ENCODE measurements at regions not wholly inside any gene's neighbourhood (a gene's known extent, or its start where the extent isn't known, plus 50 kb on each side); places are given as distances from the start of the nearest gene placed in this dataset.

DNA sequence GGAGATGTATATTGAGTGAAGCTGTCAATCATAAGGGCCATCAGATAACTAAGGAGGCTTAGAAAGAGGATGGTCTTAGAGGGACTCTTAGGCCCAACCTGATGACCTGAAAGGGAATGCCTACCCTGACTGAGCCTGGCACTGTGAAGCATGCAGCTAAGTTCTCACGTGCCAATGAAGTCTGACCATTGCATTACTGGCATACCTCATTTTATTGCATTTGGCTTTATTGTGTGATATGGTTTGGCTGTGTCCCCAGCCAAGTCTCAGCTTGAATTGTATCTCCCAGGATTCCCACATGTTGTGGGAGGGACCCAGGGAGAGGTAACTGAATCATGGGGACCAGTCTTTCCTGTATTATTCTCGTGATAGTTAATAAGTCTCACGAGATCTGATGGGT lies 421.6 kb upstream of the SGCD start:
- intact Hi-C loops (cut with micrococcal nuclease) (no loop called here), dilution Hi-C loops (cut with MboI; ENCODE audit: extremely low pct_ligation_motif_present, low sequenced_read_pairs) (no loop called here)
- ChIA-PET POLR2A (no interaction called here), CTCF (no interaction called here)
- Histone ChIP-seq H3K36me3 (ENCODE audit: control insufficient read depth in 2 of 2, extremely low read depth in 1 of 2, insufficient read depth in 2 of 2, low read length in 2 of 2) (no peaks in the 10 kb centered on the region), H4K20me1 (replicated peaks; ENCODE audit: control insufficient read depth, extremely low read depth, insufficient read depth, low read length) (no peaks in the 10 kb centered on the region), H3K27me3 (ENCODE audit: control insufficient read depth in 2 of 2, insufficient read depth in 2 of 2, low read length in 2 of 2) (no peaks in the 10 kb centered on the region), H3K9ac (replicated peaks; ENCODE audit: extremely low read depth, insufficient read depth, low read length) (no peak overlapping the region), H3K4me2 (ENCODE audit: insufficient read depth, low read length) (no peak overlapping the region), H3K9me3 (replicated peaks; ENCODE audit: control insufficient read depth, insufficient read depth, low read length) (peaks cover 2% of the 10 kb centered on the region), H3K4me3 (replicated peaks in 1 of 3; ENCODE audit: insufficient read depth in 1 of 3, low read depth in 1 of 3, low read length in 3 of 3) (no peak overlapping the region), H3K79me2 (ENCODE audit: control insufficient read depth, insufficient read depth, low read length) (no peaks in the 10 kb centered on the region), H3K4me1 (ENCODE audit: control insufficient read depth, extremely low read depth, insufficient read depth, low read length) (no peaks in the 10 kb centered on the region), H3K9me1 (replicated peaks; ENCODE audit: control insufficient read depth, extremely low read depth, insufficient read depth, low read length) (no peaks in the 10 kb centered on the region), H3K27ac (ENCODE audit: insufficient read depth, low read depth, low read length) (no peak overlapping the region), H2AFZ (ENCODE audit: low read depth, low read length) (no peak overlapping the region)
- BruUV-seq (replicated peaks), result no TSS peak
- DNase-seq (ENCODE audit: low read depth, low spot score) (no peak), FAIRE-seq (no peak)
- no peak for TF ChIP-seq FOS (IDR thresholded peaks at IDR 0.05; ENCODE audit: borderline replicate concordance, insufficient read depth, low read length)
- TF ChIP-seq POLR2A (IDR thresholded peaks at IDR 0.05; ENCODE audit: low read depth, low read length), result no peak
- TF ChIP-seq MYC (IDR thresholded peaks at IDR 0.05; ENCODE audit: low read depth, low read length), result no peak
- TF ChIP-seq GATA2 (IDR thresholded peaks at IDR 0.05; ENCODE audit: insufficient read depth, insufficient read length, low read depth, low read length), result no peak
- no peak for TF ChIP-seq POLR2AphosphoS5 (IDR thresholded peaks at IDR 0.05; ENCODE audit: insufficient read depth, low read depth, low read length)
- TF ChIP-seq MAX (IDR thresholded peaks at IDR 0.05; ENCODE audit: insufficient read depth, insufficient read length), result no peak
- TF ChIP-seq JUN (IDR thresholded peaks at IDR 0.05; ENCODE audit: borderline replicate concordance, insufficient read depth, insufficient read length, low read depth), result no peak
- no peak for TF ChIP-seq EZH2 (IDR thresholded peaks at IDR 0.05; ENCODE audit: borderline replicate concordance, low read depth, low read length, severe bottlenecking)
- TF ChIP-seq, protein P1, sequence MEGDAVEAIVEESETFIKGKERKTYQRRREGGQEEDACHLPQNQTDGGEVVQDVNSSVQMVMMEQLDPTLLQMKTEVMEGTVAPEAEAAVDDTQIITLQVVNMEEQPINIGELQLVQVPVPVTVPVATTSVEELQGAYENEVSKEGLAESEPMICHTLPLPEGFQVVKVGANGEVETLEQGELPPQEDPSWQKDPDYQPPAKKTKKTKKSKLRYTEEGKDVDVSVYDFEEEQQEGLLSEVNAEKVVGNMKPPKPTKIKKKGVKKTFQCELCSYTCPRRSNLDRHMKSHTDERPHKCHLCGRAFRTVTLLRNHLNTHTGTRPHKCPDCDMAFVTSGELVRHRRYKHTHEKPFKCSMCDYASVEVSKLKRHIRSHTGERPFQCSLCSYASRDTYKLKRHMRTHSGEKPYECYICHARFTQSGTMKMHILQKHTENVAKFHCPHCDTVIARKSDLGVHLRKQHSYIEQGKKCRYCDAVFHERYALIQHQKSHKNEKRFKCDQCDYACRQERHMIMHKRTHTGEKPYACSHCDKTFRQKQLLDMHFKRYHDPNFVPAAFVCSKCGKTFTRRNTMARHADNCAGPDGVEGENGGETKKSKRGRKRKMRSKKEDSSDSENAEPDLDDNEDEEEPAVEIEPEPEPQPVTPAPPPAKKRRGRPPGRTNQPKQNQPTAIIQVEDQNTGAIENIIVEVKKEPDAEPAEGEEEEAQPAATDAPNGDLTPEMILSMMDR (IDR thresholded peaks at IDR 0.05; ENCODE audit: extremely low read depth in 1 of 2, insufficient read depth in 1 of 2, low read depth in 1 of 2, low read length in 2 of 2), result no peak

Measured in endothelial cell of umbilical vein (primary cell).